ENCODE measurements at regions not wholly inside any gene's neighbourhood (a gene's known extent, or its start where the extent isn't known, plus 50 kb on each side); places are given as distances from the start of the nearest gene placed in this dataset.

- no peak overlapping the region for H3K27ac Mint-ChIP-seq
- H3K9me3 Mint-ChIP-seq = no peaks in the 10 kb centered on the region
- no peaks in the 10 kb centered on the region for H3K4me1 Mint-ChIP-seq (ENCODE audit: low read depth)
- no peak overlapping the region for H3K4me3 Mint-ChIP-seq
- H3K36me3 Mint-ChIP-seq (ENCODE audit: low read depth) = no peaks in the 10 kb centered on the region
- H3K27me3 Mint-ChIP-seq (ENCODE audit: insufficient read depth) = peaks cover 15% of the 10 kb centered on the region
- no peak for DNase-seq (ENCODE audit: low spot score)
- intact Hi-C loops (cut with micrococcal nuclease) = no loop called here
These were observed 86.0 kb upstream of the DYNLRB2 start for GRCh38 chr16:80454802-80455201.

GRCh38 chr16:80449392-80449791, 91.4 kb upstream of the DYNLRB2 start:
- no peaks in the 10 kb centered on the region for H3K27me3 Mint-ChIP-seq (ENCODE audit: insufficient read depth)
- H3K4me1 Mint-ChIP-seq (ENCODE audit: low read depth) = no peaks in the 10 kb centered on the region
- intact Hi-C loops (cut with micrococcal nuclease) = no loop called here
- no peaks in the 10 kb centered on the region for H3K9me3 Mint-ChIP-seq
- no peak overlapping the region for H3K4me3 Mint-ChIP-seq
- no peak overlapping the region for H3K27ac Mint-ChIP-seq
- no peak for DNase-seq (ENCODE audit: low spot score)
- H3K36me3 Mint-ChIP-seq (ENCODE audit: low read depth) = no peaks in the 10 kb centered on the region

GRCh38 chr16:80447241-80447640, 93.6 kb upstream of the DYNLRB2 start:
- H3K27me3 Mint-ChIP-seq (ENCODE audit: insufficient read depth) = no peaks in the 10 kb centered on the region
- no peak overlapping the region for H3K4me3 Mint-ChIP-seq
- no peaks in the 10 kb centered on the region for H3K4me1 Mint-ChIP-seq (ENCODE audit: low read depth)
- no peaks in the 10 kb centered on the region for H3K9me3 Mint-ChIP-seq
- intact Hi-C loops (cut with micrococcal nuclease) = no loop called here
- H3K27ac Mint-ChIP-seq = no peak overlapping the region
- DNase-seq (ENCODE audit: low spot score) = no peak
- no peaks in the 10 kb centered on the region for H3K36me3 Mint-ChIP-seq (ENCODE audit: low read depth)

- Mint-ChIP-seq H3K27ac (no peak overlapping the region), H3K36me3 (ENCODE audit: low read depth) (no peaks in the 10 kb centered on the region), H3K4me1 (ENCODE audit: low read depth) (no peaks in the 10 kb centered on the region), H3K27me3 (ENCODE audit: insufficient read depth) (no peaks in the 10 kb centered on the region), H3K9me3 (no peaks in the 10 kb centered on the region), H3K4me3 (no peak overlapping the region)
- no peak for DNase-seq (ENCODE audit: low spot score)
- intact Hi-C loops (cut with micrococcal nuclease) = no loop called here
These were observed 98.0 kb upstream of the DYNLRB2 start for GRCh38 chr16:80442779-80443178.

- Mint-ChIP-seq H3K4me3 (no peak overlapping the region), H3K4me1 (ENCODE audit: low read depth) (no peaks in the 10 kb centered on the region), H3K9me3 (no peaks in the 10 kb centered on the region), H3K27ac (no peak overlapping the region), H3K27me3 (ENCODE audit: insufficient read depth) (no peaks in the 10 kb centered on the region), H3K36me3 (ENCODE audit: low read depth) (no peaks in the 10 kb centered on the region)
- DNase-seq (ENCODE audit: low spot score) = no peak
- intact Hi-C loops (cut with micrococcal nuclease) = no loop called here
These were observed 98.9 kb upstream of the DYNLRB2 start for GRCh38 chr16:80441935-80442334.

- no peak for DNase-seq (ENCODE audit: low spot score)
- Mint-ChIP-seq H3K27me3 (ENCODE audit: insufficient read depth) (no peaks in the 10 kb centered on the region), H3K9me3 (no peaks in the 10 kb centered on the region)
These were observed 100.1 kb upstream of the DYNLRB2 start for GRCh38 chr16:80440667-80441066.

GRCh38 chr16:80437707-80438106, 103.1 kb upstream of the DYNLRB2 start:
- intact Hi-C loops (cut with micrococcal nuclease) = no loop called here
- DNase-seq (ENCODE audit: low spot score) = no peak
- Mint-ChIP-seq H3K9me3 (no peaks in the 10 kb centered on the region), H3K4me1 (ENCODE audit: low read depth) (no peaks in the 10 kb centered on the region), H3K27ac (no peak overlapping the region), H3K27me3 (ENCODE audit: insufficient read depth) (peaks cover 1% of the 10 kb centered on the region), H3K4me3 (no peak overlapping the region), H3K36me3 (ENCODE audit: low read depth) (no peaks in the 10 kb centered on the region)

More at GRCh38 chr16:80440667-80441066, 100.1 kb upstream of the DYNLRB2 start:
- H3K27ac Mint-ChIP-seq = no peak overlapping the region
- H3K36me3 Mint-ChIP-seq (ENCODE audit: low read depth) = no peaks in the 10 kb centered on the region
- intact Hi-C loops (cut with micrococcal nuclease) = no loop called here
- no peak overlapping the region for H3K4me3 Mint-ChIP-seq
- no peaks in the 10 kb centered on the region for H3K4me1 Mint-ChIP-seq (ENCODE audit: low read depth)

GRCh38 chr16:80436510-80436909, 104.3 kb upstream of the DYNLRB2 start:
- no peak overlapping the region for H3K4me3 Mint-ChIP-seq
- H3K4me1 Mint-ChIP-seq (ENCODE audit: low read depth) = no peaks in the 10 kb centered on the region
- DNase-seq (ENCODE audit: low spot score) = no peak
- H3K9me3 Mint-ChIP-seq = no peaks in the 10 kb centered on the region
- no peak overlapping the region for H3K27ac Mint-ChIP-seq
- intact Hi-C loops (cut with micrococcal nuclease) = no loop called here
- H3K36me3 Mint-ChIP-seq (ENCODE audit: low read depth) = no peaks in the 10 kb centered on the region
- peaks cover 1% of the 10 kb centered on the region for H3K27me3 Mint-ChIP-seq (ENCODE audit: insufficient read depth)

- no peaks in the 10 kb centered on the region for H3K36me3 Mint-ChIP-seq (ENCODE audit: low read depth)
- no peak overlapping the region for H3K27ac Mint-ChIP-seq
- peaks cover 7% of the 10 kb centered on the region for H3K27me3 Mint-ChIP-seq (ENCODE audit: insufficient read depth)
- DNase-seq (ENCODE audit: low spot score) = no peak
- H3K9me3 Mint-ChIP-seq = no peaks in the 10 kb centered on the region
- no peaks in the 10 kb centered on the region for H3K4me1 Mint-ChIP-seq (ENCODE audit: low read depth)
- intact Hi-C loops (cut with micrococcal nuclease) = no loop called here
- no peak overlapping the region for H3K4me3 Mint-ChIP-seq
These were observed 107.2 kb upstream of the DYNLRB2 start for GRCh38 chr16:80433623-80434022.

GRCh38 chr16:80427795-80428194, 113.0 kb upstream of the DYNLRB2 start:
- Mint-ChIP-seq H3K4me3 (no peak overlapping the region), H3K27me3 (ENCODE audit: insufficient read depth) (peaks cover 18% of the 10 kb centered on the region), H3K4me1 (ENCODE audit: low read depth) (no peaks in the 10 kb centered on the region), H3K9me3 (no peaks in the 10 kb centered on the region), H3K36me3 (ENCODE audit: low read depth) (no peaks in the 10 kb centered on the region), H3K27ac (no peak overlapping the region)
- DNase-seq (ENCODE audit: low spot score) = no peak
- intact Hi-C loops (cut with micrococcal nuclease) = no loop called here

- peaks cover 6% of the 10 kb centered on the region for H3K27me3 Mint-ChIP-seq (ENCODE audit: insufficient read depth)
- H3K9me3 Mint-ChIP-seq = no peaks in the 10 kb centered on the region
- H3K4me3 Mint-ChIP-seq = no peak overlapping the region
- H3K4me1 Mint-ChIP-seq (ENCODE audit: low read depth) = no peaks in the 10 kb centered on the region
- no peak for DNase-seq (ENCODE audit: low spot score)
- H3K36me3 Mint-ChIP-seq (ENCODE audit: low read depth) = no peaks in the 10 kb centered on the region
- intact Hi-C loops (cut with micrococcal nuclease) = no loop called here
- no peak overlapping the region for H3K27ac Mint-ChIP-seq
These were observed 122.1 kb upstream of the DYNLRB2 start for GRCh38 chr16:80418517-80419355.

- Mint-ChIP-seq H3K4me1 (ENCODE audit: low read depth) (no peaks in the 10 kb centered on the region), H3K9me3 (no peaks in the 10 kb centered on the region), H3K27ac (no peak overlapping the region), H3K4me3 (no peak overlapping the region), H3K27me3 (ENCODE audit: insufficient read depth) (peaks cover 6% of the 10 kb centered on the region), H3K36me3 (ENCODE audit: low read depth) (no peaks in the 10 kb centered on the region)
- intact Hi-C loops (cut with micrococcal nuclease) = no loop called here
- DNase-seq (ENCODE audit: low spot score) = no peak
These were observed 123.0 kb upstream of the DYNLRB2 start for GRCh38 chr16:80417706-80418271.

GRCh38 chr16:80408014-80408413, 132.8 kb upstream of the DYNLRB2 start:
- DNase-seq (ENCODE audit: low spot score) = no peak
- H3K27me3 Mint-ChIP-seq (ENCODE audit: insufficient read depth) = peaks cover 3% of the 10 kb centered on the region
- intact Hi-C loops (cut with micrococcal nuclease) = no loop called here
- no peak overlapping the region for H3K27ac Mint-ChIP-seq
- no peak overlapping the region for H3K4me3 Mint-ChIP-seq
- H3K36me3 Mint-ChIP-seq (ENCODE audit: low read depth) = no peaks in the 10 kb centered on the region
- no peaks in the 10 kb centered on the region for H3K4me1 Mint-ChIP-seq (ENCODE audit: low read depth)
- no peaks in the 10 kb centered on the region for H3K9me3 Mint-ChIP-seq
